HK-2 (cell line): ENCODE measurements at regions not wholly inside any gene's neighbourhood (a gene's known extent, or its start where the extent isn't known, plus 50 kb on each side); places are given as distances from the start of the nearest gene placed in this dataset.
"Not testable (repeated sequence)": the region's sequence is repeated elsewhere in the genome, so short reads cannot be mapped to it uniquely, and the experiment has no call there.

Experiments
- DNase-seq: peaks from one replicate; pipeline ENCODE4 v3.0.0-alpha.2; 2018; ENCODE audit not compliant: unreplicated experiment

DNA sequence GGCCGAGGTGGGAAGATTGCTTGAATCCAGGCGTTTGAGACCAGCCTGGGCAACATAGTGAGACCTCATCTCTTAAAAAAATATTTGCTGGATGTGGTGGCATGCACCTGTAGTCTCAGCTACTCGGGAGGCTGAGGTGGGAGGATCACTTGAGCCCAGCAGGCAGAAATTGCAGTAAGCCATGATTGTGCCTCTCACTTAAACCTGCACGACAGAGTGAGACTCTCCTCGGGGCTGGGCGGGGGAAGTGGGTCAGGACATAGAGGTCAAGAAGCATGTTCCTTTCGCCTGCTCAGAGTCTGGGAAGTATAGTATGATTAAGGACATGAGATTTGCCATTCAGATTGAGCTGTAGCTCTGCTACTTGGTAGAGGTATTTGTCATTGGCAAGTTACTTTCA lies 52.3 kb downstream of the SEPTIN7 start:
- not testable (repeated sequence) for DNase-seq

DNA sequence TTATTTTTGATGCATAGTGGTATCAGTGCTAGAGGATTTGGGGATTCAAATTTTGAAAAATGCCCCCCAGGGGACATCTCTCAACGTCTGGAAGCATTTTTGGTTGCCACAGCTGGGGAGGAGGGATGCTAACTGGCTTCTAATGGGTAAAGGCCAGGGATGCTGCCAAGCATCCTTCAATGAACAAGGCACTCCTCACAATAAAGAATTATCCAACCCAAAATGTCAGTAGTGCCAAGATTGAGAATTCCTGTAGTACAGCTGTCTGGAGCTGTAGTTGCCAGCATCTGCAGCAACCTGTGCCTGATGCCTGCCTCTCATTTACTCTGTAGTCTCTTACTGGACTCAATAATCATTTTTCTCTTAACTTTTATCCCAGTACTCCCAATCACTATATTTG lies 53.5 kb downstream of the SEPTIN7 start:
- DNase-seq = no peak

DNA sequence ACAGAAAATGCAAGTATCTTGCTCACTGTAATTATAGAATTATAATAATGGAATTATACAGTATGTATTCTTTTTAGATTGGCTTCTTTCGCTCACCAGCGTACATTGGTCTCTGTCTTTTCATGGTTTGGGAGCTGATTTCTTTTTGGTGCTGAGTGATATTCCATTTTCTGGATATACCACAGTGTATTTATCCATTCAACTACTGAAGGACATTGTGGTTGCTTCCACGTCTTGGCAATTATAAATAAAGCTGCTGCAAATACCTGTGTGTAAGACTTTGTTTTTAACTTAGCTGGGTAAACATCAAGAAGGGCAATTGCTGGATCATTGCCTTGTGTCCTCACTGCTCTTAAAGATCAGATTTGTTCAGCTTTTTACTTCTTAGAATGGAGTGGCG lies 55.3 kb downstream of the SEPTIN7 start:
- no peak for DNase-seq

DNA sequence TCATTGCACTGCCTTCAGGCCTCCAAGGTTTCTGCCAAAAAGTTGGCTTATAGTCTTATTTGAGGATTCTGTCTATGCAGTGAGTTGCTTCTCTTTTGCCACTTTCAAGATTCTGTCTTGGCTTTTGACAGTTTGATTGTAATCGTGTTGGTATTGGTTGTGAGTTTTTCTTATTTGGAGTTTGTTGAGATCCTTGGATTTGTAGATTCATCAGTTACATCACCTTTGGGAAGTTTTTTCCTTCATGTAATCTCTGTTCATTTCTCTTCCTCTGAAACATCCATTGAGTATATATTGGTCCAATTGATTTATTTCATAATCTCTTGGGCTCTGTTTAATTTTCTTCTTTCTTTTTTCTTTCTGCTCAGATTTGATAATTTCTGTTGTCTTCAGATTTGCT lies 59.8 kb downstream of the SEPTIN7 start:
- DNase-seq = no peak

DNA sequence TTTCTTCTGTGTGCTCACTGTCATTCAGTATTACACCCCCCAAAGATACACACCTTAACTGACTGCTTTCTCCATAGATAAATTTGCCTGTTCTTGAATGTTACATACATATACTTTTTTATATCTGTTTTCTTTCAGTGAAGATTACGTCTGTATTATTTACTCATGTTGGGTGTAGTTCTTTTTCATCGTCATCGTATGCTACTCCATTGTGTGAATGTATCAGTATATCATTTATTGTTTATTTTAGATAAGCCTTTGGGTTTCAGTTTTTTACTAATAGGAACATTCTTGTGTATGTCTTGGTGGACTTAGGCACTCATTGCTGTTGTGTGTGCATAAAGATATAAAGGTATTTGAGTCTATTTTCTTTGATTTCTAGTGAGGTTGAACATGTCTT lies 64.4 kb downstream of the SEPTIN7 start:
- no peak for DNase-seq

DNA sequence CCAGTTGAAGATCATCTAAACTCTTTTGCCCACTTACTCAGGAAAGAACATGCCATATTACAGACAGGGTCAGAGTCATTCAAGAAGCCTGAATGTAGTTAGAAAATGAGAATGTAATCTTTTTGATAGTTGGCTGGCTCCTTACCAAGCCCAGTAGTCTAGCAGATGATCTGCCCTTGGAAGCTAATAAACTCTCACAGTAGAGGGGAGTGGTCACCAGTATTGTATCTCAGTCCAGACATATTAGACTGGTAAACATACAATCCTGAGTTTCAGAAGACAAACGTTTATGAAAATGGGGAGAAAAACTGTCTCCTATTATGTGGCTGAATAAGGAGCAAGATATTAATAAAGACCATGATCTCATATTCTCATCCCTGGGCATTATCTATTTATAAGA lies 65.3 kb downstream of the SEPTIN7 start:
- DNase-seq = no peak

DNA sequence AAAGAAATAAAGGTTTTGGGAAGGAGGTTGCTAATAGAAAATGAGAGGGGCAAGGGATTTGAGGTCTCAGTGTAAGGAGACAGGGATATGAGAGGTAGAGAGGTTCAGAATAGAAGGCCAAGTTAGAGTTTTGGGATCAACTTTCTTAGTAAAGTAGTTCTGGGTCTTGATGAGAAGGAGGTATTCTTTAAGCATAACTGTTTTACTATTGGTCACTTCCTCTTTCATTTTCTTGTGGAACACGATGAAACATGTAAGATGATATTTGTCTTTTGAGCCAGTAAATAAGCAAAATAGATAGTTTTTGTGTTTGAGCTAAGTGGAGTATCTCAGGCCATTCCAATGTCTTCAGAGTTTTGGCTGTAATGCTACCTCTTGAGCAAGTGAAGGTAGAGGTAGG lies 68.3 kb downstream of the SEPTIN7 start:
- not testable (repeated sequence) for DNase-seq

DNA sequence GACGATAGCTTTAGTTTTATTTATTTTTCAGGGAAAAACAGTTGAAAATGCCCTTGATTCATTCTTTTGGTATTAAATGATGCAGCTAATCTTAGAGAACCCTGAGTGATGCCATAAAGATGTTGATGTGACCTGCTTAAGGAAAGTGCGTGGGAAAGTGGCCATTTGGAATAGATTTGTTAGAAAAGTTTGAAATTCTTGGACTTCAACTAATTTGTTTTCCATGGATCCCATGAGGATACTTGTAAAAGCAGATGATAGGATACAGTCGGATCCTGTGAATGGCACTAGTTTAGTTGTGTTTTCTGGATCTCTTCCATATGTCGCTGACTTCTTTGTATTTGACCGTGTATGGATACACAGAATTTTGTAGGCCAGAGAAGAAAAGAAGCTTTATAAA lies 69.0 kb downstream of the SEPTIN7 start:
- DNase-seq = no peak

DNA sequence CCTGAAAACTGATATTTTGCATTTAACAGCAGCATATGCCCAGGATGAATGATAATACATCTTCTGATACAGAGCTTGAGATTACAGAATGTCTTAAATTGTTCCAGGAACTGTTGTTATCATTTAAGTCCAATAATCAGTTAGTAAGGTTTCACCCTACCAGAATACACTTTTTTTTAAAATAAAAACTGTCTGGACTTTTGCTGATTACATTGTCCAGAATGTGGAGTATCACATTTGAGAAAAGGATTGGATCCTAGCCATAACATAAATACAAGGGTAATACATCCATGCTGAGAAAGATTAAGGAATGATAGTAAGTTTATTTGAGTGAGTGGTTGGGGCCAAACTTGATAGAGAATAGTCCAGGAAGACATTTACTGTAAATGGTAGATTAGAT lies 71.0 kb downstream of the SEPTIN7 start:
- DNase-seq = no peak

DNA sequence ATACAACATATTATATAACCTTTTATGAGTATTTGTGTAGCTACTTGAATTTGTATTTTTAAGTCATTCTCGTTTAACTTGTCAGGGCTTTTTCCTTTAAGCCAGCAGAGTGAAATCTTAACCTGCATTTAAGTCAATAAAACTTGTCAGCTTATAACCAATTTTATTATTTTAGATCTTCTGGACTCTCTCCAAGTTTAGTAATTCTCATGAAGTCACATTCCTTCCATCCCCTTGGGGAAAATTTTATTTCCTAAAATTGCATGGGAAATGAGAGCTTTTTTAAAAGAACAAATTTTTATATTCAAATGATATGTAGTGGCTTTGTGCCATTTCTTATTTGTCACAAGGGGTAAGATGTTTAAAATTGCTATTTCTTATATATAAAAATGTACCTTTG lies 74.0 kb downstream of the SEPTIN7 start:
- DNase-seq = no peak

DNA sequence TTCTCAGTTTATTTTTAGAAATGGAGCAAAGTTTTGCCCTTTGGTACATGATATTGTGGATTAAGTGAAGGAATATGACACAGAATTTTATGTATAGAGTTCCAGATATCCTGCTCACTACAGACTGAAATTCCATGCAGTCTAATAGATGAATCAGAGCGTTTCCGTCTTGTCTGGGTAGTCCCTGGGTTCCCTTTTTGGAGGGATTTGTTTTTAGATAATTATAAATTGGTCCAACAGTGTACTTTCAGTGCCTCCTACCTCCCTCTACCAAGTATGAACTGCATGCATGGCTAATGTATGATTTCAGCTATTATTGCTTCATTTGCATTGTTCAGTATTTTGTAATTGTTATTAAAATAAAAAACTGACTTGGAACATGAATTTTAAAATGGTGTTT lies 74.4 kb downstream of the SEPTIN7 start:
- DNase-seq = no peak

DNA sequence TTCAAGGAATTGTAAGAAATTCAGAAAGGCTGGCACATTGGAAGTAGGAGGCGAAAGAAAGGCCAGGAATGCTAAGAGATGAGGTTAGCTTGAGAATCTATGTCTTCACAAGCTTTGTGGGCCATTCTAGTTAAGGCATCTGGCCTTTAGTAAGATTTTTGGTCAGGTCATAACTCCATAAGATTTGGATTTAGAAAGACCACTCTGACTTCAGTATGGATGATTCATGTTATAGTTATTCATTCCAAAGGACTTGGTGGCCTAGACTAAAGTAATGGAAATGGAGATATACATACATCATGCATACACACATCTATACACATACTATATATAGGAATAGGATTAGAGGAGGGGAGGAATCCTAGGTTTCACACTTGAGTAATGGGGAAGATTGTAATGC lies 77.5 kb downstream of the SEPTIN7 start:
- DNase-seq = no peak

DNA sequence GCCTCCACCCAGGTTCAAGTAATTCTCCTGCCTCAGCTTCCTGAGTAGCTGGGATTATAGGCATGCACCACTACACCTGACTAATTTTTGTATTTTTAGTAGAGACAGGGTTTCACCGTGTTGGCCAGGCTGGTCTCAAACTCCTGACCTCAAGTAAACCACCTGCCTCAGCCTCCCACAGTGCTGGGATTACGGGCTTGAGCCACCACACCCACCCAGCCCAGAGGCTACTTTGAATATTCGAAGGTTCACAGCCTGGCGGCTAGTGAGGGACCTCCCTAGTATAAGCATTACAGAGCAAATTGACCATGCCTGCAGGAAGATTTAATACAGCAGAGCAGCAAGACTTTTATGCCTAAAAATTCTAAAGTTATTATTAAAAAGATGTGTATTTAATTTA lies 86.6 kb downstream of the SEPTIN7 start:
- not testable (repeated sequence) for DNase-seq

DNA sequence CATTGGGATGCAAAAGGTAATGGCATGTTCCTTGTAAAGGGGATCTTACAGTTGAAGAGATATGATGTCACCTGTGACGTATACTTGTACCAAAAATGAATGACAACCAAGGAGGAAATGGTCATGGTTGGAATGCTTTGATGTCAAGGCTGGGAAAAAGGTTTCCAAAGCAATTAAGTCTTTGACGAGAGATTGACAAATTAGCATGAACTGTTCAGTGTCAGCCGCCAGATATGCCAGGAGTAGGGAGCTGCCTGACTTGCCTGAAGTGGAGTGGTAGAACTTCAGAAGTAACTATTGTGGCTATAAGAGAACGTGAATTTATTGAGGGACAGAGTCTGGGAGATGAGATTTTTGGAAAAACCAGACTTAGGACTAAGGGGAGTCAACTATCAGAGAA lies 88.1 kb downstream of the SEPTIN7 start:
- no peak for DNase-seq

DNA sequence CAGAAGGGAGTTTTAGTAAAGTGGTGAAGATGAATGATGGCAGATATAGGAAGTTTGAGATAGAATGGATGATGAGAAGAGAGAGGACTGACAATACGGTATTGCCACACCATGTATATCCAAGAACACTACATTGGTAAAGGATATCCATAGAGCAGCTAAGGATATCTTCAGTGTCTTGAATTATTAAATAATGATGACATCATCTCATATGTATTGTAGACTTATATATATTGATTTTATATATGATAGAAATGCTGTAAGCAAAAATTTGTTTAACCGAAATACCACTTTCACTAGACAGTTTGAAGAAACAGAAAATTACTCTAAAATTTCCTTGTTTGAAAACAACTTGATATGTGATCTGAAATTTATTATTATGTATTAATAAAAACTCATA lies 89.0 kb downstream of the SEPTIN7 start:
- no peak for DNase-seq

DNA sequence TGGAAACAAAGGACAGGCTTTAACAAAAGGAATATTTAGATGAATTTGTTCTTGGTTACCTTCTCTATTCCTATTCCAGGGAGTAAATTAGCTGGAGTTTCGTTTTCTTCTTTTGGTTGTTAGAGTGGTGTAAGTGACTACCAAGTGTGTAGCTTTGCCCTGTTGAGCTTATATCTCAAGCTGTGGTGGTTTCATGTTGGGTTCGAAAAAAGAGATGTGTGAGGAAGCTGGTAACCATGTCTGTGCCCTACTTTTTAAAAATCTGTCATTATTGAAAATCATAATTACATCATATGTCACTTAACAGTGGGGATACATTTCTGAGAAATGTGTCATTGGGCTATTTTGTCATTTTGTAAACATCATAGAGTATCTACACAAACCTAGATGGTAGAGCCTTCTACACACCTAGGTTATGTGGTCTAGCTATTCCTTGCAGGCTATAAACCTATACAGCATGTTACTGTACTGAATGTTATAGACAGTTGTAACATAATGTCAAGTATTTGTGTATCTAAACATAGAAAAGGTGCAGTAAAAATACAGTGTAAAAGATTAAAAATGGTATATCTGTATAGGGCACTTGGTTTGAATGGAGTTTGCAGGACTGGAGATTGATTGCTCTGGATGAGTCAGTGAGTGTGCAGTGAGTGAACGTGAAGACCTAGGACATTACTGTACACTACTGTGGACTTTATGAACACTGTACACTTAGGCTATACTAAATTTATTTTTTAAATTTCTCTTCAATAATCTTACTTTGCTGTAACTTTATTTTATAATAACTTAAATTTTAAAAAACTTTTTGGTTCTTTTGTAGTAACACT lies 90.4 kb downstream of the SEPTIN7 start:
- no peak for DNase-seq

DNA sequence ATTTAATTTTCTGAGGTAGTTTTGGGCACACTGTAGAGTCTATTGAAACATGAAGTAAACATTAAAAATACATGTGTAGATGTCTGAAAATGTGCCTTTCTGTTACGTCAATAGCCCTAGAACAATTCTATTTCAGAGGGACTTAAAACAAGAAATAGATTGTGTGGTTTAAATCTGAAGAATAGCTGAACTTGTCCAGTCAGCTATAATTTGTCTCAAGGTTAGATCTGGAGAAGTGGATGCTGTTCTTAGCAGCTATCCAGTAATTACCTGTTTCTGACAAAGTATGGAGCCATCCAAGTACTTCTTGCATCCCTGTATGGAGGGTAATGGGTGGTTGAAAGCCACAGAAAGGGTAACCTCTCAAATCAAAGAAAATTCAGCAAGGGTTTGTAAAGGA lies 92.8 kb downstream of the SEPTIN7 start:
- no peak for DNase-seq

DNA sequence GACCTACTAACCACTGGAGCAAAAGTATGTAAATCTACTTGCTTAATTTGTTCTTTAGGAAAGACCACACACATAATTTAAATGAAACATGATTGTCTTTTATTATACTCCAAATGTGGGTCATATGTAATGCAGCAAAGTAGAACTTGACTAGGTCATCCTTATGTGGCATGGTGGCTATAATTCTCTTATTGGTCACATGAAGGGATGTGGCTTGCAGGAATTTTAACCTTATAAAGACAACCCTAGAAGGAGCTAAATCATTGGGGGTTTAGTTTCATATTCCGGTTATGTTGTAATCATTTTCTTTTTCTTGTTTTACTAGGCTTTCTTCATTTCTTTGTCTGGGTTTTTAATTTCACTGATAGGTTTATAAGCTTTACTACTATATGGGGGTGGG lies 93.9 kb downstream of the SEPTIN7 start:
- no peak for DNase-seq

DNA sequence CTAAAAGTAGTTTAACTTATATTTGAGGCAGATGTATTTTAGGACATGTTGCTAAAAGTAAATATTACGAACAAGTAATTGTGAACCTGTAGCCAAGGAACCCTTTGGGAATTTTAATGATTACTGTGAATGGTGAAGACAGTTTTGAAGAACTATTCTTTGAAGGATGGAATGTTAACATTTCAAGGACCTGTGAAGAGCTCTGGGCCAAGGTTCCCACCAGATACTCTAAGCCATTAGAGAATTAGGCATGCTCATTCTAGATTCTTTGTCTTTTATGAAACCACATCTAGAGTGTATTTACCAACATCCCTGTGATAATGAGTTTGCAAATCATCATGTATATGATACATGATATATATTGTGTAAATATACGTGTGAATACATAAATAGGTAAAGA lies 99.8 kb downstream of the SEPTIN7 start:
- no peak for DNase-seq

DNA sequence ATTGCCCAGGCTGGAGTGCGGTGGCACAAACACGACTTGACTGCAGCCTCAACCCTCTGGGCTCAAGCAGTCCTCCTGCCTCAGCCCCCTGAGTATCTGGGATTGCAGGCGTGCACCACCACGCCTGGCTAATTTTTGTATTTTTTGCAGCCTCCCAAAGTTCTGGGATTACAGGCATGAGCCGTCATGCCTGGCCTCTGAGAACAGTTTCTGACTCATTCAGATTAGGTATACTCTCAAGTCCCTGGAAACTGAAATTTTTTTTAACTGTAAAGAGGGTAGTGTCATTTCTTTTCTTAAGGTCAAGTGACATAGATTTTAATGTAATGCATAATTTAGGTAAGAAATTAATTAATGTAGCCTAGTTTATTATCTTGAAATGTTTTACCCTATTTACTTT lies 104.7 kb downstream of the SEPTIN7 start:
- DNase-seq = peak; percentile 9

DNA sequence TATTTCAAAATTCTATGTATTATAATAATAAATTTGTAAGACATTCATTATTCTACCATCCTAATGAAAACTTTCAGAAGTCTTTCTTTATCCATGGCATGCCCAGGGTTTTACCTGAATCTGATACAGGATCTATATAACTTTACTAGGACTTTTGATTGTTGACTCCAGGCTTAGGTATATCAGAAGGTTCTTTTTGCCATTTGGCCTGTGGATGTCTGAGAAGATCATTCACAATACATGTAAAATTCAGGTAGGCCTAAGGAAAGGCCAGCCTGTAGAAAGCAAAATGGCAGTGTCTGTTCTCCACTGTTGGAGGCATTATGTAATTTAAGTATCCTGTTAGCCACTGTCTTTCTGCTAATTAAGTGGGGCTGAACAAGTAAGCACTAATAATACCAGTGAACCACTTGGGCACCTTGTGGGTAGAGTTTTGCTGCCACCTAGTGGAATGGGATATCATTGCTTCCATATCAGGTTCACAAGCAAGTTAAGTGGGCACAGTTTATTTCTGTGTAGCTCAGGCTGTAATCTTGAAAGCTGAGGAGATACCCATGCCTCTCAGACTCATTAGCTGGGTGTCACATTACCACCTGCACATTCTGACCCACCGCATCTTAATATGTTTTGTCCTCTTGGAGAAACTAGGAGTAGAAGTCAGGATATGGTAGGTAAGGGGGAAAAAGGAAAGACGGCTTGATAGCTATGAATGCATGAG lies 105.5 kb downstream of the SEPTIN7 start:
- peak; percentile 54 for DNase-seq

DNA sequence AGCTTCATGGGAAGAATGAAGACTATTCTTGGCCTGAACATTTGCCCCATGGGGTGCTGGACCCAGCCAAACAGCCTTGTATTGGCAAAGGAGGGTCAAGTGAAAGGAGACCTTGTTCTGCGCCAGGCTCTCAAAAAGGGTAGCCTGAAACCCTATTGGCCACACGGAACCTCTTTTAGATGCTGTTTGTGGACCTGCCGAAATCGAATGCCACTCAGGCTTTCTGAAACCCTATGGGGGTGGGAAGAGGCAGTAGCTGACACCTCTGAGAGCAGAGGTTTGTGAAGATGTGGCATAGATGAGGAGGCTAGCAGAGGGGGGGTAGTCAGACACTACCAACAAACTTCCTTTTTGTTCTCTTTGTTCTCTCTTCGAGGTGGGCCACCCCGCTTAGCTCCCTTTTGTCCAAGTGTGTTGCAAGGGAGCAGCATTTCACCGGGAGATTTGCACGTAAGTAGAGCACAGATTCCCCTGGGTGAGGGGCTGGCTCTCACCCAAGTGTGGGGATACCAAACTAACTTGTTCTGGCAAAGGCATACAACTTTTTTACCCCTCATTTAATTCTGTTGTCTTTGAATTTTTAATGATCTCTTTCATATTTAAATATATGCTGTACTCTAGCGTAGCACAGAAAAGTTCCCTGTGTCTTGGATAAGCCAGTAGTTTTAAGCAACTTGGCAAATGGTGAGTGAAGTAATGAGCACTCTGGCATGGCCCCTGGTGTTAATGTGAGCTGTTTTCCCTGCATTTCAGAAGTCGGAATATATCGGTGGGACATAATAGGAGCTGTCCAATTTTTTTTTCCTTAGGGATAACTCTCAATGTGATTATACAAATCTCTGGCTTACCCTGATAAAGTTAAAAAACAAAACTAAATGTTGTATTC lies 107.7 kb downstream of the SEPTIN7 start:
- no peak for DNase-seq
